Gastrocnemius medialis (tissue), 4 donors: ENCODE measurements at regions not wholly inside any gene's neighbourhood (a gene's known extent, or its start where the extent isn't known, plus 50 kb on each side); places are given as distances from the start of the nearest gene placed in this dataset.

Experiments
- ATAC-seq, 2 donors: fragments of 150-250 bp; one replicate each; pipeline ENCODE4 v1.9.1; 2016
- DNase-seq, 2 donors: peaks; one replicate each; pipeline ENCODE4 v3.0.0-alpha.2; 2019
- H3K27ac ChIP-seq, 4 donors: fragments of 200-600 bp; sonication (generic); 1 replicate in 1 of 4; 2 replicates in 3 of 4; pipeline ENCODE4 v1.5.1; 2016 to 2018; ENCODE audit warnings: mild to moderate bottlenecking in 2 of 4, moderate library complexity in 1 of 4
- H3K27me3 ChIP-seq, 3 donors: fragments of 200-600 bp; sonication (generic) in 2 of 3; 1 replicate in 1 of 3; 2 replicates in 2 of 3; pipeline versions ENCODE4 v1.5.1 to v1.6.0; 2016 to 2019; ENCODE audit warnings: mild to moderate bottlenecking in 1 of 3, moderate library complexity in 1 of 3
- H3K36me3 ChIP-seq, 2 donors: fragments of 200-600 bp; sonication (generic) in 1 of 2; one replicate each; pipeline ENCODE4 v1.5.1; 2017 to 2018
- H3K4me1 ChIP-seq, 2 donors: fragments of 200-600 bp; sonication (generic) in 1 of 2; one replicate each; pipeline ENCODE4 v1.5.1; 2016 to 2017; ENCODE audit warnings: mild to moderate bottlenecking in 2 of 2
- H3K4me3 ChIP-seq, 4 donors: fragments of 200-600 bp; sonication (generic) in 3 of 4; 1 replicate in 1 of 4; 2 replicates in 3 of 4; pipeline ENCODE4 v1.5.1; 2016 to 2019; ENCODE audit warnings: mild to moderate bottlenecking in 2 of 4
- H3K9me3 ChIP-seq, 3 donors: fragments of 200-600 bp; sonication (generic) in 2 of 3; 1 replicate in 1 of 3; 2 replicates in 2 of 3; pipeline ENCODE4 v1.5.1; 2016 to 2019
- CTCF ChIP-seq, 5 experiments: fragments of 450-650 bp in 3 of 5; fragments of 200-600 bp in 2 of 5; sonication (generic) in 2 of 5; IDR thresholded peaks in 4 of 5; conservative IDR thresholded peaks in 1 of 5; 1 replicate in 4 of 5; 2 replicates in 1 of 5; pipeline ENCODE4 v1.5.1; 2016 to 2019; ENCODE audit warnings: antibody characterized with exemption in 5 of 5, mild to moderate bottlenecking in 3 of 5, moderate library complexity in 3 of 5
- POLR2A ChIP-seq, 2 donors: fragments of 450-650 bp; IDR thresholded peaks; one replicate each; pipeline ENCODE4 v1.6.1; 2017; ENCODE audit warnings: antibody characterized with exemption in 2 of 2, mild to moderate bottlenecking in 2 of 2, moderate library complexity in 2 of 2
- in situ Hi-C, 4 donors: fragments of 200-750 bp; cut with MboI; loops; one replicate each; pipeline versions ENCODE4 v1.15.0 to v1.8.0; 2017; ENCODE audit warnings: low sequenced_read_pairs in 4 of 4
- intact Hi-C: fragments of 100-400 bp; cut with DNase I; formaldehyde crosslinking; loops from one replicate; pipeline ENCODE4 v1.15.1; 2023; ENCODE audit warnings: low total_unique reads

DNA sequence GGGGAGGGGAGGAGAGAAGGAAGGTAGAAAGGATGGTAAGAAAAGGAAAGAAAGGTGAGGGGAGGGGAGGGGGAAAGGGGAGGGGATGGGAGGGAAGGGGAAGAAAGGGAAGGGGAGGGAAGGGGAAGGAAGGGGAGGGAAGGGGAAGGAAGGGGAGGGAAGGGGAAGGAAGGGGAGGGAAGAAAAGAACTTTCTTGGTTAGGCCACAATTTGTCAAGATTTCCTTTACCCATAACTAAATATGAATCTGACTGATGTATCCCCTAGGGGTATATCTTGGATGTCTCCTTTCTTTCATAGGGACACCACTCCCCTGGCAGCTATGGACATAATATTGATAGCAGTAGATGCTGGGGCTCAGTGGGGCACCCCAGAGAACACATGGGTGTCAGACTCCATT, 54.4 kb upstream of the PRELP start:
- intact Hi-C loops: no loop called here
- DNase-seq (no peak), ATAC-seq (no peak)
- in situ Hi-C loops: no loop called here
- Histone ChIP-seq H3K27ac (no peak overlapping the region), H3K4me1 (no peaks in the 10 kb centered on the region), H3K36me3 (no peaks in the 10 kb centered on the region), H3K9me3 (no peaks in the 10 kb centered on the region), H3K27me3 (peaks cover 0 to 2% (median 0%) of the 10 kb centered on the region in 3 donors), H3K4me3 (no peak overlapping the region)
- TF ChIP-seq POLR2A (IDR thresholded peaks at IDR 0.05) (no peak), CTCF (IDR thresholded peaks at IDR 0.05 in 4 of 5, conservative IDR thresholded peaks at IDR 0.05 in 1 of 5) (no peak)

GRCh38 chr1:203422116-203422515, 53.5 kb upstream of the PRELP start:
- in situ Hi-C loops: no loop called here
- TF ChIP-seq CTCF (IDR thresholded peaks at IDR 0.05 in 4 of 5, conservative IDR thresholded peaks at IDR 0.05 in 1 of 5): no peak
- no peak for TF ChIP-seq POLR2A (IDR thresholded peaks at IDR 0.05)
- no peak for ATAC-seq

GRCh38 chr1:203422656-203423055, 53.0 kb upstream of the PRELP start:
- no peak for ATAC-seq
- intact Hi-C loops (no loop called here), in situ Hi-C loops (no loop called here)
- H3K36me3 ChIP-seq: no peaks in the 10 kb centered on the region
- no peak overlapping the region for H3K27ac ChIP-seq
- no peak for DNase-seq
- no peaks in the 10 kb centered on the region for H3K4me1 ChIP-seq
- no peak for TF ChIP-seq POLR2A (IDR thresholded peaks at IDR 0.05)
- TF ChIP-seq CTCF (IDR thresholded peaks at IDR 0.05 in 4 of 5, conservative IDR thresholded peaks at IDR 0.05 in 1 of 5): no peak
- H3K4me3 ChIP-seq: no peak overlapping the region
- no peaks in the 10 kb centered on the region for H3K9me3 ChIP-seq
- peaks cover 0 to 2% (median 0%) of the 10 kb centered on the region in 3 donors for H3K27me3 ChIP-seq

More at GRCh38 chr1:203422116-203422515, 53.5 kb upstream of the PRELP start:
- DNase-seq: no peak
- no peaks in the 10 kb centered on the region for H3K9me3 ChIP-seq
- H3K36me3 ChIP-seq: no peaks in the 10 kb centered on the region
- H3K27me3 ChIP-seq: peaks cover 0 to 2% (median 0%) of the 10 kb centered on the region in 3 donors
- H3K27ac ChIP-seq: no peak overlapping the region
- intact Hi-C loops: no loop called here
- H3K4me3 ChIP-seq: no peak overlapping the region
- no peaks in the 10 kb centered on the region for H3K4me1 ChIP-seq

- no peak for TF ChIP-seq CTCF (IDR thresholded peaks at IDR 0.05 in 4 of 5, conservative IDR thresholded peaks at IDR 0.05 in 1 of 5)
- TF ChIP-seq POLR2A (IDR thresholded peaks at IDR 0.05): no peak
- in situ Hi-C loops: no loop called here
- Histone ChIP-seq H3K9me3 (no peaks in the 10 kb centered on the region), H3K4me3 (no peak overlapping the region), H3K36me3 (no peaks in the 10 kb centered on the region), H3K4me1 (no peaks in the 10 kb centered on the region), H3K27ac (no peak overlapping the region), H3K27me3 (peaks cover 0 to 2% (median 0%) of the 10 kb centered on the region in 3 donors)
- intact Hi-C loops: no loop called here
- DNase-seq (no peak), ATAC-seq (no peak)
Measured at GRCh38 chr1:203424285-203424684, 51.3 kb upstream of the PRELP start.
